ENCODE measurements at regions not wholly inside any gene's neighbourhood (a gene's known extent, or its start where the extent isn't known, plus 50 kb on each side); places are given as distances from the start of the nearest gene placed in this dataset.

DNA sequence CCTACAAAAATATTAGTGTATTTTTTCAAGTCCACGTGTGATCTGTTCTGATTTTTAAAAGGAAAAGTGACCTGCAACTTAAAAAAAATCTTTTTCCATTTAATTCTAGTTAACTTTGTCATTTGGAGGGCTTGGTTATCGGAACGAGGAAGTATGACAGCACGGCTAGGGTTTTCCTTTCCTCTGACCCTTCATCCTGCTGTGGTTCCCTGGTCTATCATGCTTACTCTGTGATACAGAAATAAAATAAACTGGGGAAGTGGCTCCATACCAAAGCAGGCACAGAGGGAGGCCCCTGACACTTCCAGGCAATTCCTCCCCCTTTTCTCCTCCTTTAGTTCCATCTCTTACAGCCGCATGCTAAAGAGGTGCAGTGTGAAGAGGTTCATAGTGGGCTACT, 491.3 kb downstream of the EDEM1 start:
- H3K27ac ChIP-seq (ENCODE audit: low read length): no peak overlapping the region
- no peak for TF ChIP-seq MXI1 (conservative IDR thresholded peaks at IDR 0.05; ENCODE audit: poor library complexity, severe bottlenecking)

DNA sequence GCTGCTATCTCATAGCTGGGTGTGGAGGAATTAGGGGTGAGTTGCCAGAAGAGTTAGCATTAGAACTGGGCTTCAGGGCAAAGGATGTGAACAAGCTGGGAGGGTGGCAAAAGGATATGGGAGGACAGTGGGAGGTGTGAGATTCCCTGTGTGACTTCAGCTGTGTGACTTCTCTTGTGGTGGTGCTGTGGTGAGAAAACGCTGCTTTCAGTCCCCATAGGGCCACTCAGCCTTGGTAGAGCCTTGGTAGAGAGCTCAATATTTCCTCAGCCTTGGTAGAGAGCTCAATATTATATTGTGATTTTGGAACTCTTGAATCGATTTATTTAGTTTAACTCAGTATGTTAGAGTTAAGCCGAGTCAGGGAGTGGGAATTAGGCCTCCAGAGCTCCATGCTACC, 499.7 kb downstream of the EDEM1 start:
- Histone ChIP-seq H3K27me3 (ENCODE audit: insufficient read depth, low read depth, low read length) (no peaks in the 10 kb centered on the region), H3K4me3 (ENCODE audit: low read length) (no peak overlapping the region), H3K4me2 (ENCODE audit: low read length) (no peak overlapping the region), H3K9me3 (ENCODE audit: low read length) (no peaks in the 10 kb centered on the region), H4K20me1 (ENCODE audit: insufficient read depth) (no peaks in the 10 kb centered on the region), H3F3A (ENCODE audit: insufficient read depth, low read length, poor library complexity, severe bottlenecking) (no peaks in the 10 kb centered on the region), H3K36me3 (ENCODE audit: insufficient read depth, low read length) (no peaks in the 10 kb centered on the region), H2AFZ (ENCODE audit: low read depth, low read length) (no peak overlapping the region), H3K9me2 (ENCODE audit: insufficient read depth, low read length) (no peaks in the 10 kb centered on the region), H3K9ac (ENCODE audit: low read length) (no peak overlapping the region), H3K79me2 (replicated peaks; ENCODE audit: insufficient read depth, low read length) (no peaks in the 10 kb centered on the region), H3K27ac (ENCODE audit: low read length) (no peak overlapping the region)
- TF ChIP-seq EZH2 (IDR thresholded peaks at IDR 0.05; ENCODE audit: borderline replicate concordance, insufficient read depth, low read length, poor library complexity, severe bottlenecking) (no peak), TAF1 (IDR thresholded peaks at IDR 0.05; ENCODE audit: low read depth) (no peak), RAD21 (conservative IDR thresholded peaks at IDR 0.05) (no peak), MXI1 (conservative IDR thresholded peaks at IDR 0.05; ENCODE audit: poor library complexity, severe bottlenecking) (no peak), REST (IDR thresholded peaks at IDR 0.05; ENCODE audit: borderline replicate concordance) (no peak), SMC3 (conservative IDR thresholded peaks at IDR 0.05; ENCODE audit: poor library complexity) (no peak), POLR2AphosphoS5 (IDR thresholded peaks at IDR 0.05) (no peak), EP300 (conservative IDR thresholded peaks at IDR 0.05; ENCODE audit: poor library complexity, severe bottlenecking) (no peak)
- TF ChIP-seq, protein P1, sequence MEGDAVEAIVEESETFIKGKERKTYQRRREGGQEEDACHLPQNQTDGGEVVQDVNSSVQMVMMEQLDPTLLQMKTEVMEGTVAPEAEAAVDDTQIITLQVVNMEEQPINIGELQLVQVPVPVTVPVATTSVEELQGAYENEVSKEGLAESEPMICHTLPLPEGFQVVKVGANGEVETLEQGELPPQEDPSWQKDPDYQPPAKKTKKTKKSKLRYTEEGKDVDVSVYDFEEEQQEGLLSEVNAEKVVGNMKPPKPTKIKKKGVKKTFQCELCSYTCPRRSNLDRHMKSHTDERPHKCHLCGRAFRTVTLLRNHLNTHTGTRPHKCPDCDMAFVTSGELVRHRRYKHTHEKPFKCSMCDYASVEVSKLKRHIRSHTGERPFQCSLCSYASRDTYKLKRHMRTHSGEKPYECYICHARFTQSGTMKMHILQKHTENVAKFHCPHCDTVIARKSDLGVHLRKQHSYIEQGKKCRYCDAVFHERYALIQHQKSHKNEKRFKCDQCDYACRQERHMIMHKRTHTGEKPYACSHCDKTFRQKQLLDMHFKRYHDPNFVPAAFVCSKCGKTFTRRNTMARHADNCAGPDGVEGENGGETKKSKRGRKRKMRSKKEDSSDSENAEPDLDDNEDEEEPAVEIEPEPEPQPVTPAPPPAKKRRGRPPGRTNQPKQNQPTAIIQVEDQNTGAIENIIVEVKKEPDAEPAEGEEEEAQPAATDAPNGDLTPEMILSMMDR (IDR thresholded peaks at IDR 0.05; ENCODE audit: poor library complexity, severe bottlenecking): no peak

More for the DNA sequence above, 491.3 kb downstream of the EDEM1 start:
- Histone ChIP-seq H3K9me2 (ENCODE audit: insufficient read depth, low read length) (no peaks in the 10 kb centered on the region), H3K9me3 (ENCODE audit: low read length) (no peaks in the 10 kb centered on the region), H2AFZ (ENCODE audit: low read depth, low read length) (no peak overlapping the region), H3K4me3 (ENCODE audit: low read length) (no peak overlapping the region), H3K27me3 (ENCODE audit: insufficient read depth, low read depth, low read length) (no peaks in the 10 kb centered on the region), H3K4me2 (ENCODE audit: low read length) (no peak overlapping the region), H3K36me3 (ENCODE audit: insufficient read depth, low read length) (no peaks in the 10 kb centered on the region), H4K20me1 (ENCODE audit: insufficient read depth) (no peaks in the 10 kb centered on the region), H3K79me2 (replicated peaks; ENCODE audit: insufficient read depth, low read length) (no peaks in the 10 kb centered on the region), H3K9ac (ENCODE audit: low read length) (no peak overlapping the region), H3F3A (ENCODE audit: insufficient read depth, low read length, poor library complexity, severe bottlenecking) (no peaks in the 10 kb centered on the region)

- Histone ChIP-seq H3K9ac (ENCODE audit: low read length) (no peak overlapping the region), H3K27ac (ENCODE audit: low read length) (no peak overlapping the region), H3K4me3 (ENCODE audit: low read length) (no peak overlapping the region), H4K20me1 (ENCODE audit: insufficient read depth) (no peaks in the 10 kb centered on the region), H3K9me3 (ENCODE audit: low read length) (no peaks in the 10 kb centered on the region), H3K27me3 (ENCODE audit: insufficient read depth, low read depth, low read length) (no peaks in the 10 kb centered on the region), H3K36me3 (ENCODE audit: insufficient read depth, low read length) (no peaks in the 10 kb centered on the region), H3K4me2 (ENCODE audit: low read length) (no peak overlapping the region), H3K79me2 (replicated peaks; ENCODE audit: insufficient read depth, low read length) (no peaks in the 10 kb centered on the region), H3F3A (ENCODE audit: insufficient read depth, low read length, poor library complexity, severe bottlenecking) (no peaks in the 10 kb centered on the region), H2AFZ (ENCODE audit: low read depth, low read length) (no peak overlapping the region), H3K9me2 (ENCODE audit: insufficient read depth, low read length) (no peaks in the 10 kb centered on the region)
- TF ChIP-seq EP300 (conservative IDR thresholded peaks at IDR 0.05; ENCODE audit: poor library complexity, severe bottlenecking) (no peak), MXI1 (conservative IDR thresholded peaks at IDR 0.05; ENCODE audit: poor library complexity, severe bottlenecking) (no peak), REST (IDR thresholded peaks at IDR 0.05; ENCODE audit: borderline replicate concordance) (no peak), TAF1 (IDR thresholded peaks at IDR 0.05; ENCODE audit: low read depth) (no peak), RAD21 (conservative IDR thresholded peaks at IDR 0.05) (no peak), EZH2 (IDR thresholded peaks at IDR 0.05; ENCODE audit: borderline replicate concordance, insufficient read depth, low read length, poor library complexity, severe bottlenecking) (no peak), SMC3 (conservative IDR thresholded peaks at IDR 0.05; ENCODE audit: poor library complexity) (no peak), POLR2AphosphoS5 (IDR thresholded peaks at IDR 0.05) (no peak)
- TF ChIP-seq, protein P1 (IDR thresholded peaks at IDR 0.05; ENCODE audit: poor library complexity, severe bottlenecking): no peak
Observed at GRCh38 chr3:5690490-5690889, 503.0 kb downstream of the EDEM1 start.
